Ovary (tissue), 3 donors: ENCODE measurements at regions not wholly inside any gene's neighbourhood (a gene's known extent, or its start where the extent isn't known, plus 50 kb on each side); places are given as distances from the start of the nearest gene placed in this dataset.

Experiments
- CTCF ChIP-seq, 3 donors: fragments of 450-650 bp in 2 of 3; fragments of 200-600 bp in 1 of 3; IDR thresholded peaks; one replicate each; pipeline versions ENCODE4 v1.5.1 to v1.8.0; 2016 to 2022; ENCODE audit warnings: antibody characterized with exemption in 3 of 3, mild to moderate bottlenecking in 1 of 3
- EP300 ChIP-seq: sonication (generic); formaldehyde crosslinking; IDR thresholded peaks from one replicate; pipeline ENCODE4 v1.6.1; 2017; ENCODE audit warnings: antibody characterized with exemption
- POLR2A ChIP-seq: fragments of 450-650 bp; IDR thresholded peaks from one replicate; pipeline ENCODE4 v1.6.1; 2017; ENCODE audit warnings: antibody characterized with exemption, mild to moderate bottlenecking, moderate library complexity
- donor health status: DM: no; HTN: no; CAD: no.

DNA sequence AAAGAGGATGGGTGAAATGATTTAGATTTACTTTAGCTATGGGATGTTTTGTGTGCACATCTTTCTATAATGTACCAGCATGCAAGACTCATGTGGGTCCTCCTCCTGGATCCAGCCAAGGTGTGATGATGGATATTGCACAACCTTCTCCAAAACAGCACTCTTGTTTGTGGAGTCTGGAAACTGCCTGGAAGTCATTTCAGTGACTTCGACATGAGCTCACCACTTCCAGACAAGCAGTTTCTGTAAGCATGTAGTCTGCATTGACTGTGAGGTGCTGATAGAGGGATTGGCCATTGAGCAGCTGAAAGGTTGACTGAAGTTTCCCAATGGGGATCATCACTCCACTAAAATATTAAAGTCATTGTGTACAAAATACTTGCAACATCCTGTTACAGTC lies 154.0 kb downstream of the TRIB2 start:
- no peak for TF ChIP-seq POLR2A
- no peak for TF ChIP-seq CTCF (IDR thresholded peaks at IDR 0.05)
- no peak for TF ChIP-seq EP300
